NCI-H128 (cell line): ENCODE measurements at regions not wholly inside any gene's neighbourhood (a gene's known extent, or its start where the extent isn't known, plus 50 kb on each side); places are given as distances from the start of the nearest gene placed in this dataset.
"Not testable (repeated sequence)": the region's sequence is repeated elsewhere in the genome, so short reads cannot be mapped to it uniquely, and the experiment has no call there.

Source experiments
- DNase-seq: peaks from one replicate; lab custom pipeline; 2025; ENCODE audit not compliant: unreplicated experiment; lab: John Stamatoyannopoulos, UW

DNA sequence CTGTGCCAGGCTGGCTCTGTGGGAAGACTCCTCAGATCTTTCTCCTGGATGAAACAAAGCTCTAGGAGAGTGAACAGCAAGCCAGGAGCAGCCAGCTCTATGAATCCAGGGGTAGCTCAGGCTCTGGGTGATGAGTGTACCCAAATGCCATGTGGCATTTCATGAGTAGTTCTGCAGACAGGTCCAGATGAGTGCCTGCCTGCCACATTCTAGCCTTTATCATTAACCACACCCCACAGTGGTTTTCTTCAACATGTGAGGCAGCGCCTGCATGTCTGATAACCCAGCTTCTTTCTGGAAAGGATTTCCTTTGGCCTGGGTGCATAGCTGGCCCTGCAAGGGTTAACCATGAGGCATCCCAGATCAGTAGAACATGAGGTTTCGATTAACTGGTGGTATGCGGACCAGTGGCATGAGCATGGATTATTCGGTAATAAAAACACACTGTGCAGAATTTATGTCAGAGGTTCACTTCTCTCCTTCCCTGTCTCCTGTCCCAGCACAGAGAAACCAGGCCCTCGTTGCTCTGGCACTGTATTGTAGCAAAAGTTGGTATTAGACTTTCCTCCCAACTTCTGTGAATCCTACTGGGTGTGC, 381.9 kb upstream of the ZNF462 start:
- DNase-seq = no peak

DNA sequence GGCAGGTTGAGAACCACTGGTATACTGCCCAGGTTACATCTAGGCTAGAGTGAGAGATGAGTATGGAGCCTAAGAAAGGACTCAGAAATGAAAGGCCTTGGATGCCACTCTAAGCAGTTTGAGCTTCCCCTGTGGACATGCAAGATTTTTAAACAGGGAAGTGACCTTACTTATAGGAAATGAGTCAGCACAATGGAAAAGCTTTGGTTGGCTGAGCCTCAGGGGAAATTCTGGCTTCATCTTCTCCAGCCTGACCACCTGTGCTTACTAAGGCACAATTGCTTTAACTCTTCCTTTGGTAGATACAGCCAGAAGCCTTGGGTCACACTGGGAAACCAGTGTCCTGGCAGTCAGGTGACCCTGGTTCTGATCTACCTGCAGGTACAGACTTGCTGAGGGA, 380.2 kb upstream of the ZNF462 start:
- DNase-seq = no peak

DNA sequence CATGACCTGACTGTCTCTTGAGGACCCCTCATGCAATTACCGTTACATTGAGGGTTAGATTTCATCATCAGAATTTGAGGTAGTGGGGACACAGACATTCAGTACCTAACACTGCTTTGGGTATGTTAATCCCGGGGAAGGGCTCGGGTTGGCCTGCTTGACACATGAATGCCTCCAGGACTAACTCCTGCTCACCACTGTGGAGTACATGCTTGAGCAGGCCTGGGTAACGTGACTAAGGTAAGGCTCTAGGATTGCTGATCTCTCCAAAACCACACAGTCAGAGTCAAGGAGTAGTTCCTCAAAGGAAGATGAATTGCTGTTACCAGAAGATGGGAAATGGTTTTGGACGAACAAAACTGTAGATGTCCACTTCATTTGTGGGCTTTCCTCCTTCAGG, 376.3 kb upstream of the ZNF462 start:
- no peak for DNase-seq

DNA sequence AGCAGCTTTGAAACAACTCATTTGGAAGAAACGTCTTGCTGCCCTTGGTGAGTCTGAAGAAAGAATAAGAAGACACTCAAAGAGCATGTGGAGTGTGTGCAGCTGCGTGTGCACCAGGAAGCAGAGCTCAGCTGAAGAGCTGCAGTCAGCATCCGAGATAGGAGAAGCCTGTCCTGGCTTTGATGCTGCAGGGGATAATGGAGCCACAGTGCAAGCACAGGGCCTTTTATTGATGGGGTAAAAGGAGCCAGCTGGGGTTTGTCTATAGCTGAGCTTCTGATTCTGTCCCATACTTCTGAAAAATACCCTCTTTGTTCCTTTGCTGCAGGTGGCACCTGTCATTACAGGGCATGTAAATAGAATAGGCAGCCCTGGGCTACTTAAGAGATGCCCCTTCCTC, 375.7 kb upstream of the ZNF462 start:
- DNase-seq = no peak

DNA sequence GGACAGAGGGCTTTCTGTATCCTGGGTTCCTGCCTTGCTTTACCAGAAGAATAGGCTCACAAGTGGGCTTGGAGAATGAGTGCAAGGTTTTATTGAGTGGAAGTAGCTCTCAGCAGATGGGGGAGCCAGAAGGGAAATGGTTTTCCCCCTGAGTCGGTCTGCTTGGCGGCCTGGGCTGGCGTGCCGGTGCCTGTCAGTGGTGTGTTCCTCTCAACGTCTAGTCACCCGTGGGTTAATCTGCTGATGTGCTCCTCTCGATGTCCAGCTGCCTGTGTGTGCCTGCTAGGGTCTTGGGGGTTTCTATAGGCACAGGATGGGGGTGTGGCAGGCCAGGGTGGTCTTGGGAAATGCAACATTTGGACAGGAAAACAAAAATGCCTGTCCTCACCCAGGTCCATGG, 370.8 kb upstream of the ZNF462 start:
- DNase-seq = not testable (repeated sequence)

DNA sequence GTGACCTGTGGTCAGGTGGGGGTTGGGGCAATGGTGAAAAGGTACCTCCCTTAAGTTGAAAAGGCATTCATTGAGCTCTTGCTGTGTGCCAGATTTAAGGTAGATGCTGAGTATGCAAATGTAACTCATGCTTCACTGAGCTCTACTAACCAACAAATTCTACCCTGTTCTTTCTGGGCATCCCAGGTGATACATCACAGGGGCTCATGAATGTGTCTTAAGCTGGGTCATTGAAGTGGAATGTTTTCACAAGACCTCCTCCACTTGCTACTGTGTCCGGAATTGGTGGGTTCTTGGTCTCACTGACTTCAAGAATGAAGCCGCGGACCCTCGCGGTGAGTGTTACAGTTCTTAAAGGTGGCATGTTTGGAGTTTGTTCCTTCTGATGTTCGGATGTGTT, 362.8 kb upstream of the ZNF462 start:
- DNase-seq = no peak

DNA sequence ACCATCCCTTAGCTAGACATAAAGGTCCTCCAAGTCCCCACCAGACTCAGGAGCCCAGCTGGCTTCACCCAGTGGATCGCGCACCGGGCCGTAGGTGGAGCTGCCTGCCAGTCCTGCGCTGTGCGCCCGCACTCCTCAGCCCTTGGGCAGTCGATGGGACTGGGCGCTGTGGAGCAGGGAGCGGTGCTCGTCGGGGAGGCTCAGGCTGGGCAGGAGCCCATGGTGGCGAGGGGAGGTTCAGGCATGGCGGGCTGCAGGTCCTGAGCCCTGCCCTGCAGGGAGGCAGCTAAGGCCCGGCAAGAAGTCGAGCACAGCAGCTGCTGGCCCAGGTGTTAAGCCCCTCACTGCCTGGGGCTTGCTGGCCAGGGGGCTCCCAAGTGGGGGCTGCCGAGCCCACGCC, 361.8 kb upstream of the ZNF462 start:
- not testable (repeated sequence) for DNase-seq

DNA sequence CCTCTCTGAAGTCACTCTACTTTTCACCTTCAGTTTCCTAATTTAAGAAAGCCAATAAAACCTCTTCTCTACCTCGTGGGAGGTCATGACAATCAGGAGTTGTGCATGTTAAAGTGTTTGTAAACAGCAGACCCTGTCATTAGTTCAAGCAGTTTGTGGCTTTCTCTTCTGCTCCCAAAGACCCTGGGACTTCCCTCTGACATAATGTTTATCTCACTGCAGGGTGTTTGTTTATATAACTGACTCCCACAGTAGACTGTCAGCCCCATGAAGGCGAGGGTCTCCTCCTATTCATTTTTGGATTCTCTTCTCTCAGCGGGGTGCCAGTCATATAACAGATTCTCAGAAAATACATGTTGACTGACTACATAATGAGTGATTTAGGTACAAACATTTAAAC, 360.0 kb upstream of the ZNF462 start:
- DNase-seq = no peak

DNA sequence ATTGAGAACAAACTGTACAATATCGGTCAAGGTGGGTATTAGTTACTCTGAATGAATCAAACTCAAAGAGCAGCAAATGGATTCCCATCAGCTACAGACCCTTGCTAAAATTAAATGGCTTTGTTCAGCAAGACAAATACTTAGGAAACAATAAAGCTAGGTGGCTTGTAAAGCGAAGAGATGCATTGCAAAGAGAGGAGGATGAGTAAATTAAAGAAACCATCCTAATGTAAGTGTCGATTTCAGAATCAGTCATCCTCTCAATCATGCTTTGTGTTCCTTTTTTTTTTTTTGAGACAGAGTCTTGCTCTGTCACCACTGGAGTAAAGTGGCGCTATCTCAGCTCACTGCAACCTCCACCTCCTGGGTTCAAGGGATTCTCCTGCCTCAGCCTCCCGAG, 359.2 kb upstream of the ZNF462 start:
- no peak for DNase-seq

DNA sequence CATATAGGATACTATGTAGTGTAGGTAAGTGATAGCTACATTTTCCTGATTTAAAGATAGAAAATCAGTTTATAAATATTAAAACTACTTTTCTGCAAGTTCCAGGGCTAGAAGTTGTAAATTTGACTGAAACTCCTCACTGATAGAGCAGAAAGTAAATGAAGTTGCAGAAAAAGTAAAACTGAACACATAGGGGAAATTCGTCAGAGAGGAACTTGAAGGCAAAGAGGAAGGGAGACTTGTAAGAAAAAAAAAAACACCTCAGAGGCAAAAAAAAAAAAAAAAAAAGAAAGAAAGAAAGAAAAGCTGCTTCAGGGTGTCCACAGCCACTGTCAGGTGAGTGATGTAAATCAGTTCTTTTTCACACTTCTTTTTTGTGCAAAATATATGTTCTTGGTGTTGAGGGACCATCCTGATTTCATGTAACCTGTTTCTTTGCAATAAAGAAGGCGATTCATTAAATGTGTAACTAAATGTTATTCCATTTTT, 336.2 kb upstream of the ZNF462 start:
- no peak for DNase-seq

DNA sequence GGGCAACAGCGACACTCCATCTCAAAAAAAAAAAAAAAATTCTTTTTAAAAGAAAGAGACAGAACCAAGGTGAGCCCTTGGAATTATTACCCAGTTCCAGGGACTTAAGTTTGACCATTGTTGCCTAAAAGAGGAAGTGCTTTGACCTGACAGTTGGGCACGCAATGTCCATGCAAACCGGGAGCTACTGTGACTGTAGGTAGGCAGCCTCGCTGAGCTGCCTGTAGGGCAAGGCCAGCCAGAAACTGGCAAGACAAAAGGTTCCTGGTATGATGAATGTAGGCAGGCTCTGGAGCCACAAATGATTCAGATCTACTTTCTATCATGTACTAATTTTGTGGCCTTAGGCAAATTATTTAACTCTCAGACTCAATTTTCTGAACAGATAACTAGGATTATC, 334.8 kb upstream of the ZNF462 start:
- DNase-seq = no peak

DNA sequence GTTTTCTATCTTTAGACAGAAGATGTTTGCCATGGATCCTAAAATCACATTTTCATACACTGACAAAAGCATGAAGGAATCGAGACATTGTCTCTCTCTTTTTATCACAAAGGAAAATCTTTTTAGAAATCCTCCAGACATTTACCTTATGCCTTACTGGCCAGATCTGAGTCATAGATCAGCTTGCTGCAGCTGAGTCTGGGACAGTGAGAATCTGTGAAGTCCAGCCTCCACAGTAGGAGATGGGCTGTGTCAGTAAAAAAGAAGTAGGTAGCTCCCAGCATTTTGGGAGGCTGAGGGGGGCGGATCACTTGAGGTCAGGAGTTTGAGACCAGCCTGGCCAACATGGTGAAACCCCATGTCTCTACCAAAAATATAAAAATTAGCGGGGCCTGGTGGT, 333.4 kb upstream of the ZNF462 start:
- DNase-seq = no peak

DNA sequence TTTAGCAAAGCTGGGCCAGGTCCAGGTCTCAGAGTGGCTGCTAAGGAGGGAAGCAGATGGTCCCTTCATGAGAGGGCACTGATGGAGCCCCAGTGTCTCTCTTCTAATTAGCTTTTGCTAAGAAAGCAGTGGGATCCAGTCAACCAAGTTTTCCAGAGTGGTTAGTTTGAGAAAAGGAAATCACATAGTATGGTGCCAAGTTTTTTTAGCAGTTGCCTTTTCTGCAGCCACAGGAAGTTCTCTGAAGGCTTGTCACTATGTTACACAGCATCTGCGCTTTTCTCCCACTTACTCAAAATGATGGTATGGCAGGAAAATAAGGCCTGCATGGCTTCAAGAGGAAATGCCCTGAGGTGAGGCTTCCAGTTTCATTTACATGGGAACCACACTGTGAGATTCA, 331.5 kb upstream of the ZNF462 start:
- no peak for DNase-seq

DNA sequence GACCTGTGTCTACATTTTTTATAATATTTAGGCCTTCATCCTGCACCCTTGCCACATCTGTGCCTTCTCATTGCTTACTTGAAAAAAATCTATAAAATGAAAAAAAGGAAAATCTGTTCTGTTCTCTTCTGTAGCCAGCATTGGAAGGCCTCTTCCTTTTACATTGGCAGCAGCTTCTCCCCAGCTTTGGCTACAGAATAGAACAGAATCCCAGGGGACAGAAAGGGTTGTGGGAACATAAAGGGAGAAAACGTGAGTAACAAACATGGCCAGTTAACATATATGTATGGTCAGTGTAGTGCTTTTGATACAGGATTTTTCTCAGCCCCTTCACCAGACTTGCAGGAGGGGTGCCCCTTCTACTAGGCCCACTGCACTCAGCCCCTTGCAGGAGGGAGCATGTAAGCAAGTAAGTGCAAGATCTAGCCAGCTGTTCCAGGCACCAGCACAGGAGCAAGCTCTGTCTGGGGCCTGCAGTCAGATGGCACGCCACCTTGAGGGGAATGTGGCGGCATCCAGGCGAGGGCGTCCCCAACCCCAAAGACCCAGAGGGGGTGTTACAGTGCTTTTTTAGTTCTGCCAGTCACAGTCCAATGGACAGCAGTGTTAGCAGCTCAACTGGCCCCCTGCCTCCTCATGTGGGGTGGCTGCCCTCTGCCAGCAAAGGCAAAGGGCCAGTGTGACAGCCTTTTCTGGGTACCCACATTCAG, 330.5 kb upstream of the ZNF462 start:
- DNase-seq = no peak

DNA sequence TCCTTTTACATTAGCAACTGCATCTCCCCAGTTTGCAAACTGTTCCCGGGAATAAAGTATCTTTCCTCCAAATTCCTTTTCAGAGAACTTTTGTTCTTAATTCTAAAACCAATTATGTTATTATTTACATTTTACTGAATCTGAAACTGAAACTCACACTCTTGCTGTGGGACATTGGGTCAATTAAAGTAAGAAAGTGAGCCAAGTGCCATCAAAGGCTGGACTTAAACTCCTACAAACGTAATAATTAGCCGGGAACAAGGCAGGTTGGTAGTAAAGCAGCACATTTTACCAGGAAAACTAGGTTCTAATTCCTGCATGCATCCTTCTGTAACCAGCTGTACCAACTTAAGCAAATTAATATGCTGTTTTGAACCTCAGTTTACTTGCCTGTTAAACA, 328.2 kb upstream of the ZNF462 start:
- no peak for DNase-seq

DNA sequence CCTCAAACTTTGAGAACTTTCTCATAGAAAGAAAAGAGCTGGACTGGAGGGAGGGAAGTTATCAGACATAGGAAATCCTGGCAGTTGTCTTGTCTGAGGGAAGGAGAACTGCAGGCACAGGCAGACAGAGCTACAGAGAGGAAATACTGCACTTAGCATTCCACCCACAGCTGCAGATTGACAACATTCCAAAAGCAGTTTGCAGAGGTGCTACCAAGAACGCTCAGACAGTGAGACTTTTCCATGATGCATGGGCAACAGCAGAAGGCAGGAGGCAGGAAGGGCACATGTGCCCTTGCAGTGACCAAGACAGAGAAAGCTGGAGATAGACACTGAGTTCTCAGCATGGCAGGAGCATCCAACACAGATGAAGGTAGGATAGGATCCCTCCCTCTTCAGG, 327.5 kb upstream of the ZNF462 start:
- no peak for DNase-seq

DNA sequence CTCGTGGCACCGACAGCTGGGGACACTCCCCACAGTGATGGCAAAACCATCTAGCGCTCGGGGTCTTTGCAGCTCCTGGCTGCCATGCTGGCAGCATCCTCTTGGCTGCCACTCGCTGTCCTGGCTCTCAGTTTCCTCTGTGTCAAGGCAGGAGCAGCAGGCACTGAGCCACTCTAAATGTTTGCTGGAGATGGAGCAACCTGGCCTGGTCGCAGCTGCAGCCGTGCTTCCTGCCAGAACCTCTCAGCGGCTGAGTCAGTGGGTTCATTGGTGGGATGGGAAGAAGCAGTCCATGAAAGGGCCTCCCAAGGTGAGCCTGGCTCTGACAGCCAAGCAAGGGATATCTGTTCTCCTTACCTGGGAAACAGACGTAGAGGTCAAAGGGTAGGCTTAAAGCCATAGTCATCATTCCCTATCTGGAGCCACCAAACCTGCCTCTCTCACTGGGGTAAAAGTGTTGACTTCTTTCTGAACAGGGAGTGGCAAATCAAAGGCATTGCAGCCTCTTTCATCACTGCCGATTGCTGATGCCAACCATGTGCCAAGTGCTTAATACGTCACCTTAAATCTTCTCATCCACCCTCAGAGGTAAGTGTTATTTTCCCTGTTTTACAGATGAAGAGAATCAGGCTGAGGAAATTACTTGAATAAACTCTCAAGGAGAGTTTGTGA, 304.8 kb upstream of the ZNF462 start:
- DNase-seq = no peak

DNA sequence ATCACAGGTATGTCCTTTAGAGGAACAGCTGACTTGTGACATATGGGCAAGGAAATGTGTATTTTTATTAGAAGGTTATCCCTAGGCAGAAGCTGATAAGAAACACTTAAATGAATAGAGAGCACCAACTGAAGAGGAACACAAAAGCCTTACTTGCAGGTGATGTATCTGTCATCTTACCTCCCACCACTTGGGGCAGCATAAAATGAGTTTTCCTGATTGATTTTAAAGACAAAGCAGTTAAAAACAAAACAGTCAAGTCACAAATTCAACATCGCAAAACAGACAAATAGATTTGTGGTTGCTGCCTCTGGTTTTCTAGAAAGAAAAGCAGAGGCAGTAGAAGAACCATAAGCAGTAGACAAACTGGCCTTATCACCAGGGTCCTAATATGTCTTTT, 302.4 kb upstream of the ZNF462 start:
- no peak for DNase-seq

DNA sequence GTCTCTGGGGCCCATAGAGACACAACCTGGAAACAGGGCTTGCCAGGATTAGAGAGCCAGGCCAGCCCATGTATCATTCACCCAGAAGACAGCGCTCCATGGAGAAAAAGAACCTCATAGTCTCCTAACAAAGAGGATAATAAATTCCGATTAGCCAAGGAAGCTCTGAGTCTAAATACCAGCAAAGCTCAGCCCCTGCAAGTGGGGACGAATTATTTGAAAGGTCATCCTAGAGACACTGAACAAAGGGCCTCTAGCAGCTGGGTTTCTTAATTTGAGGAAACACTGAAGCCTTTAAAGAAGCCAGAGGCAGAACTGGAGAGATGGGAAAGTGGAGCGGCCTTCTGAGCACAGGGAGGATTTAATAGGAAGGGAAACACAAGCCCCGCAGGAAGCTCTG, 287.1 kb upstream of the ZNF462 start:
- DNase-seq = no peak

DNA sequence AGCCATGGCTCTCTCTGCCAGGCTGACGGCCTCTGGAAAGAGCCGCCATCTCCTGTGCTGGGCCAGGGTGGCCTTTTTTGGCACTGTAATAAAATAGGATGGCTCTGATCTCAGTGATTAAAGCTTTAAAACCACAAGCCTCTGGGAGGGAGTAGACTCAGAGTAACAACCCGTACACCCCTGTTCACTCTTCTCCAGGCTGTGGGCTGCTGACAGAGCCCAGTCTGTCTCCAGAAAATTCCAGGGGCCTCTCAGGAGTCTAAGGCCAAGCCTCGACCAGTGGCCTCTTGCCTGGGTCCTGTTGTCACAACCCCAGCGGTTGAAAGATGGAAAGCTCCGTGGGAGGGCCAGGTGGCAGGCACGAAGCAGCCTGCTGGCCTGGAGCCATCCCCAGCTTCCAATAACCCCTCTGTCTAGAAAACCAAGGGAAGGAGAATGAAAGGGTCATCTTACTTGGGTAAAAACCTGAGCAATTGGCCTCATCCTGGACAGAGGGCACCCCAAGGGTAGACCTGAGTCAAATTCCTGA, 286.7 kb upstream of the ZNF462 start:
- no peak for DNase-seq

DNA sequence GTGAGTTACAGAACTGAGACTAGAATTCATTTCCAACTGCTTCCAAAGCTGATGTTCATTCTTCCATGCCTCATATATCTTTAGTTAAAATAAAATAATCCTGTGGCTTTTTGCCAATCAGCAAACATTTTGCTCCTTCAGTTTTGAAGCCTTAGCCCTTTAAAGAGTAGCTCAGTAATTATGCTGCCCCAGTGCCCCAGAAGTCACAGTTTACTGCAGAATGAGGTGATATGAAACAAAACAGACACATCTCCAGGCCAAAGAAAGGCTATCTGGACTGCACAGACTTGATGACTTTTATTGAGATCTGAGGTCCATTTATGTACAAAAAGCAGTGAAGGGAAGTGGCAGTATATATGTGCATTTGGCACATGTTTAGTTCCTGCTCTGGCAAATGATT, 285.8 kb upstream of the ZNF462 start:
- no peak for DNase-seq

DNA sequence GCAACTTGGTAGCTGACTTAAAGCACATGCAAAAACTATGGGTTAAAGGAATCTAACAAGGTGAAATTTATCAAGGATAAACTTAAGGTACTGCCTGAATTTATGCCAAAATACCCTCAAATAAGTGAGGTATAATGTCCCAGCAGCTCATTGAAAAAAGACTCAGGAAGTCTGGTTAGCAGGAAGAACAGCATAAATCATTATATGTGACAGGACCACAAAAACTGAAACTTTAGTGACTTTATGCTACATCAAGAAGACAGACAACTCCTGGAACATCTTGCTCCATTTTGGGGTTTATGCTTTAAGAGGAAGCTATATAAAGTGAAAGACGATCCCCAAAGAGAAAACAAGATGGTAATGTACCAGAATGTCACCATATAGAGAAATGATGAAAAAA, 282.4 kb upstream of the ZNF462 start:
- DNase-seq = no peak
